Esophagus muscularis mucosa (tissue), 3 donors: ENCODE measurements at regions not wholly inside any gene's neighbourhood (a gene's known extent, or its start where the extent isn't known, plus 50 kb on each side); places are given as distances from the start of the nearest gene placed in this dataset.

ENCODE experiments used
- CTCF ChIP-seq, 3 experiments: fragments of 200-600 bp in 2 of 3; fragments of 450-650 bp in 1 of 3; sonication (generic) in 2 of 3; IDR thresholded peaks; one replicate each; pipeline ENCODE4 v1.5.1; 2017 to 2019; ENCODE audit warnings: antibody characterized with exemption in 3 of 3, mild to moderate bottlenecking in 2 of 3, moderate library complexity in 1 of 3
- POLR2A ChIP-seq: fragments of 450-650 bp; IDR thresholded peaks from one replicate; pipeline ENCODE4 v1.6.1; 2017; ENCODE audit warnings: antibody characterized with exemption, moderate library complexity, mild to moderate bottlenecking, low read depth

DNA sequence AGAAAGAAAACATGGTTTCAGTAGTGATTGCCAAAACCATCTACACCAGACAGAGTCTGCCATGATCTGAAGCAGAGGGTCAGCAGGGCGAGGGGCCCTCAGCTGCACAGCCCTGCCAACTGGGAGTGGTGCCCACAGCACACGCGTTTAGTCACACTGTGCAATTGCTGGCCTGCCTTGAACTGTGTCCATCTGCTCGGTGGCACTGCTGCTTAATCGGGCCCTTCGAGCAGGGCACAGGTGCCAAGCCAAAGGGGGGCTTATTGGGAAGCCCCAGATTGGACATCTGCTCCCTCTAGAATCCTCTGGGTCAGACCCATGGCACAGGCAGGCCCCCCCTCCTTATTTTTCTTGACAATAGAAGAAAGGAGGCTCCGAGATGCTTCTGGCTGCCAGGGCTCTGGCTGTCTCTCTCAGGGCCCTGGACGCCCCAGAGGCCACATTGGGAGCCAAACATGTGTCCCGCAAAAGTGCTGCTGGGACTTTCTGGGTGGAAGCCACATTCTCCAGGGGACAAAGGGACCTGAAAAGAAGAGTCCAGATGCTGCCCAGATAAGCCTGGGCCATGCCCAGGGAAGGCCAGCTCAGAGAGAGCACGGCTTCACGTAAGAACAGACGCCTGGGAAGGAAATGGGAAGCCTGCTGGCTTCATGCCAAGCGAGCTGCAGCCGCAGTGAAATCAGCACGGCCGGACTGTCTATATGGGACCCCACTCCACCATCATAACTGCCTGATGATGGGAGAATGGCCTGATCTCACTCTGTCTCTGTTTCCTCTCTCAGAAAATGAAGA, 349.2 kb downstream of the GADD45G start:
- TF ChIP-seq CTCF (IDR thresholded peaks at IDR 0.05): no peak
- no peak for TF ChIP-seq POLR2A
